ENCODE measurements at regions not wholly inside any gene's neighbourhood (a gene's known extent, or its start where the extent isn't known, plus 50 kb on each side); places are given as distances from the start of the nearest gene placed in this dataset.

DNA sequence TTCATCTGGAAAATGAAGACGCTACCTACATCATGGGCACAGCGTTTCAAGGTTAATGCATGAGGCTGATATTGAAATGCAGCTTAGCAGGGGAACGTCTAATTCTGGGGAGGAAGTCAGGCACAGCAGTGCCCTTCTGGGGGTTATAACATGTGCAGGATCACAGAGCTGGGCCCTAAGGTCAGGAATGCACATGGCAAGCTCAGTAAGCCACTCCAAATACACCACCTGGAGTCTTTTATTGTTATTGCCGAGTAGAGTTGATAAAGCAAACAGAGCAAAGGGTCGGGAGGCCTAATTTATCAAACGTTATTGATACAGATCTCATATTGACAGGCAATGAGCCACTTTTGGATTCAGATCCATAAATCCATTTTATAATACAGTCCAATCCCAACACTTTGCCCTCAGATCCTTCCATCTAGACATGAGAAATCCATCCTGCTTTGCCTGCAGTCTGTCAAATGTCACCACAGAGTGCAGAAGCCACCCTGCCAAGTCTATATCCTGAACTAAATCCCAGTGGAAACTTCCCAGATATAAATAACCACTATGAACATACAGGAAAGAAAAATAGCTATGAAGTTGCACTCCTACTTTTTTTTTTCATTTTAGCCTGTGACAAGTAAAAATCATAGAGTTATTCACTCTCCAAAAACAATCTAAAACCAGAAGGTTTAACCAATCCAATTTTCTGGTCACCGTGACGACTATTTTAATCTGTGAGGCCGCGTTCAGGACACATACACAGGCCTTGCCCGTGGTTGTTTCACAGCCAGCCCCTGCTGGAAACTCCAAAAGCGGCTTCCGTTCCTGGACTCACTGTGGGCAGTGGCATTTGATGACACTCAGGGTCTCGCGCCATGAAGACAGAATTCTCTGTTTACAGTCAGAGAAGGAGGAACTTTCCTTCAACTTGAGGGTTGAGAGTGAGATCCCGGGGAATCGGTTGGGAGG lies 335.4 kb downstream of the DHX15 start:
- WGBS, 3 donors = 55 to 59% (median 55%) methylated on average over 17 of the region's 17 CpGs
- no peaks in the 10 kb centered on the region for H3K27me3 ChIP-seq
- intact Hi-C loops (cut with DNase I) = no loop called here
- no peak for DNase-seq
- H3K27ac ChIP-seq = no peak overlapping the region
- no peaks in the 10 kb centered on the region for H3K4me1 ChIP-seq (ENCODE audit: insufficient read depth)
- no peaks in the 10 kb centered on the region for H3K36me3 ChIP-seq
- no peak overlapping the region for H3K4me3 ChIP-seq
- TF ChIP-seq EP300 (IDR thresholded peaks at IDR 0.05) = no peak
- TF ChIP-seq, protein P1, sequence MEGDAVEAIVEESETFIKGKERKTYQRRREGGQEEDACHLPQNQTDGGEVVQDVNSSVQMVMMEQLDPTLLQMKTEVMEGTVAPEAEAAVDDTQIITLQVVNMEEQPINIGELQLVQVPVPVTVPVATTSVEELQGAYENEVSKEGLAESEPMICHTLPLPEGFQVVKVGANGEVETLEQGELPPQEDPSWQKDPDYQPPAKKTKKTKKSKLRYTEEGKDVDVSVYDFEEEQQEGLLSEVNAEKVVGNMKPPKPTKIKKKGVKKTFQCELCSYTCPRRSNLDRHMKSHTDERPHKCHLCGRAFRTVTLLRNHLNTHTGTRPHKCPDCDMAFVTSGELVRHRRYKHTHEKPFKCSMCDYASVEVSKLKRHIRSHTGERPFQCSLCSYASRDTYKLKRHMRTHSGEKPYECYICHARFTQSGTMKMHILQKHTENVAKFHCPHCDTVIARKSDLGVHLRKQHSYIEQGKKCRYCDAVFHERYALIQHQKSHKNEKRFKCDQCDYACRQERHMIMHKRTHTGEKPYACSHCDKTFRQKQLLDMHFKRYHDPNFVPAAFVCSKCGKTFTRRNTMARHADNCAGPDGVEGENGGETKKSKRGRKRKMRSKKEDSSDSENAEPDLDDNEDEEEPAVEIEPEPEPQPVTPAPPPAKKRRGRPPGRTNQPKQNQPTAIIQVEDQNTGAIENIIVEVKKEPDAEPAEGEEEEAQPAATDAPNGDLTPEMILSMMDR (IDR thresholded peaks at IDR 0.05) = no peak
- no peak for TF ChIP-seq POLR2A (IDR thresholded peaks at IDR 0.05)
- H3K9me3 ChIP-seq = no peaks in the 10 kb centered on the region

DNA sequence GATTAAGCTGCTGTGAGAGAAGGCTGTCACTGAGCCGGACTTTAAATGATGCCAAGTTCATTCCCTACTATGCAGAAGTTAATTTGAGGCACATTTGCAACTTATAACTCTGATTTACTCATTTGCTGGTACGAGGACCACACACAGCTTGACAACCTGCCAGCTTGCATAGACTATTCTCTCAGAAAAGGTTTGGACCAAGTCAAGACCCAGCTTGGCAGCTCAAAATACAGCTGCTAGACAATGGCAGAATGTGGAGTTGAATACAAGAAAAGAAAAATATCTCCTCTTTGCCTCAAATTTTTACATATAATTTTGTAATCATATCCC lies 338.9 kb downstream of the DHX15 start:
- WGBS, 3 donors = 64 to 74% (median 65%) methylated on average over 2 of the region's 2 CpGs
- Histone ChIP-seq H3K36me3 (no peaks in the 10 kb centered on the region), H3K9me3 (no peaks in the 10 kb centered on the region), H3K4me1 (ENCODE audit: insufficient read depth) (peaks cover 7% of the 10 kb centered on the region), H3K27ac (no peak overlapping the region), H3K27me3 (no peaks in the 10 kb centered on the region), H3K4me3 (no peak overlapping the region)
- no peak for DNase-seq
- intact Hi-C loops (cut with DNase I) = no loop called here
- TF ChIP-seq, protein P1 (IDR thresholded peaks at IDR 0.05) = no peak
- TF ChIP-seq POLR2A (IDR thresholded peaks at IDR 0.05) (no peak), EP300 (IDR thresholded peaks at IDR 0.05) (no peak)

DNA sequence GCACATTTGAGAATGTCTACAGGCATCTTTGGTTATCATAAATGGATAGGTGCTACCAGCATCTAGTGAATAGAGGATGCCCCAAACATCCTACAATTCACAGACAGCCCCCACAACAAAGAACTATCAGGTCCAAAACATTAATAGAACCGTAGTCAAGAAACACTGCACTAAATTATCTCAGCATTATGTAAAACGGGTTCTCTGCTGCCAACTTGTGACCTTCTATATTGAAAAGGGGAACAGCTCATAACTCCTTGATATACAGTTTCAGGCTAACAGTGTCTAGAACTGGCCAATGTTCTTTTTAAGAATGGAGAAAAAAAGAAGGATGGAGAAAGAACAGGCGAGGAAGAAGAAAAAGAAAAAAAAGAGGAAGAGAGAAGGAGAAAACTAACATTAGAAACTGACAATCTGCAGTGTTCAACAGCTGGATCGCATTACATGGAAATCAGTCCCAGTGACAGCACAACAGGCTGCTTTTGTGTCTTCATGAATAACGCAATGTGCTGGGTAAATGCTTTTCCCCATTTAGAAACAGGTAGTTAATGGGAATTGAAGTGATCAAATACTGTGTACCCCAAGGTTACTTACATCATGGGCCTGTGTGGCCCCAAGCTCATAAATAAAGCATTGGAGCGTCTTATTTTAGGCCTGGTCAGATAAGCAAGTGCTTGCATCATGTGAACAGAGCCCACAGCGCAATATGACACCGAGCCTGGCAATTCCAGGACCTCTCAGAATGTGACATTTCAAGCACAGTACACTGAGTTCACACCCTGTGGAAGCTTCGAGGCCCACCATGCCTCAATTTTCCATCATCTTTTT lies 339.5 kb downstream of the DHX15 start:
- 54 to 68% (median 61%) methylated on average over 9 of the region's 9 CpGs for WGBS, 3 donors
- H3K9me3 ChIP-seq = no peaks in the 10 kb centered on the region
- no peak for TF ChIP-seq EP300 (IDR thresholded peaks at IDR 0.05)
- TF ChIP-seq, protein P1 (IDR thresholded peaks at IDR 0.05) = no peak
- no peak for TF ChIP-seq POLR2A (IDR thresholded peaks at IDR 0.05)
- intact Hi-C loops (cut with DNase I) = no loop called here
- H3K27me3 ChIP-seq = no peaks in the 10 kb centered on the region
- no peak overlapping the region for H3K4me3 ChIP-seq
- peaks cover 7% of the 10 kb centered on the region for H3K4me1 ChIP-seq (ENCODE audit: insufficient read depth)
- no peaks in the 10 kb centered on the region for H3K36me3 ChIP-seq
- H3K27ac ChIP-seq = no peak overlapping the region
- DNase-seq = no peak

DNA sequence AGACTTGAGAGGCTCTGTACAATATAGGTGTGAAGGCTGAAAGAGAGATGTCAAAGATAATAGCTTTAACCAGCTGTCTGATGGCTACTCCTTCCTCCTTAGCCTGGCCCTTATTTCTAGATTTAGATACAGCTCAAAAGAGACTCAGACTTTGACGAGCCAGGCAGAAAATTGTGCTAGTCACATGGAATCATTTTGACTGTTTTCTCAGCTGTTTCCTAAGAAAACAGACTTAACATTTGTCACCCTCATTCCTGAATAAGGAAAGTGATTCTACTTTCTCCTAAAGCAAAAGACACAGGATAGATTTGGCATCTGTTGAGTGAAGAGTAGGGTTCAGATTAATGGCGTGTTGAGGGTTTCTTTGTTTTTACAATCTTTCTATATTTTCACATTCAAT lies 340.7 kb downstream of the DHX15 start:
- H3K36me3 ChIP-seq = no peaks in the 10 kb centered on the region
- no peak for DNase-seq
- no peaks in the 10 kb centered on the region for H3K27me3 ChIP-seq
- no peak overlapping the region for H3K27ac ChIP-seq
- intact Hi-C loops (cut with DNase I) = no loop called here
- H3K9me3 ChIP-seq = no peaks in the 10 kb centered on the region
- peaks cover 7% of the 10 kb centered on the region for H3K4me1 ChIP-seq (ENCODE audit: insufficient read depth)
- TF ChIP-seq, protein P1 (IDR thresholded peaks at IDR 0.05) = no peak
- TF ChIP-seq POLR2A (IDR thresholded peaks at IDR 0.05) (no peak), EP300 (IDR thresholded peaks at IDR 0.05) (no peak)
- H3K4me3 ChIP-seq = no peak overlapping the region
- 83 to 84% (median 84%) methylated on average over 2 of the region's 2 CpGs for WGBS, 3 donors

Data from ovary (tissue), 7 donors.